NCI-H226 (cell line): ENCODE measurements at regions not wholly inside any gene's neighbourhood (a gene's known extent, or its start where the extent isn't known, plus 50 kb on each side); places are given as distances from the start of the nearest gene placed in this dataset.

Source experiments
- DNase-seq: peaks from one replicate; pipeline ENCODE4 v3.0.0-alpha.2; 2015

DNA sequence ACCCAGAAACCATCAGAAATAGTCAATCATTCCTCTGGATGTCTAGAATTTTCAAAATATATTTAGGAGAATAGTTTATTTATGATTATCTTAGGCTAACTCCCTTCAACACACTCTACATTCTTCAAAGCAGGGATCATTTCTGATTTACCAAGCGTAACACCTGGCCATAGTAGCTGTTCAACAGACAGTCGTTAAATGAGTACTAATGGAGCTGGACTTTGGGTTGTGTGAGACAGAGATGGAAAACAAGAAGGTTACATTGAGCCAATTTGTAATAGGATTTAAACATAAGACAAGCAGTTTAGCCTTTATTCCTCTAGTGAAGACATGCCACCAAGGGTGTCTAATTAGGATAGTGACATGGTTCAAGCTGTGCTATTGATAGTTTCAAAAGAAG lies 129.2 kb upstream of the ANO3 start:
- no peak for DNase-seq

DNA sequence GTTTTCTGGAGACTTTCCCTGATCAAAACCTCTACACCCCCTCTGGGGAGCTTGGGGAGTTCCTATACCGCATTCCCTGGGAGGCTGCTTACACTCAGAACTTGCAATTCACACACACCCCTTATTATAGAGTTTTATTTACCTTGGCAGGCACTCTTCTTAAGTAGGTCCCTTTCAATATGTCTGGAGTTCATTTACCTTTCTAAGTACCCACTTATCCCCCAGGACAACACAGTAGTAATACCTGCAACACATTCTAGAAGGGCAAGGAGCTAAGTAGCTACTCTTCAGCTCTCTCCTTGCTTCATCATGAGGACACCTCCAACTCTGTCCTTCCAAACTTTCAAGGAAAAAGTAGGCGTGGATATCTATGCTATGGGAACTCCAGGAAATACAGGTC lies 127.8 kb upstream of the ANO3 start:
- no peak for DNase-seq

- DNase-seq = no peak
These were observed 127.1 kb upstream of the ANO3 start for GRCh38 chr11:26204839-26205238.

DNA sequence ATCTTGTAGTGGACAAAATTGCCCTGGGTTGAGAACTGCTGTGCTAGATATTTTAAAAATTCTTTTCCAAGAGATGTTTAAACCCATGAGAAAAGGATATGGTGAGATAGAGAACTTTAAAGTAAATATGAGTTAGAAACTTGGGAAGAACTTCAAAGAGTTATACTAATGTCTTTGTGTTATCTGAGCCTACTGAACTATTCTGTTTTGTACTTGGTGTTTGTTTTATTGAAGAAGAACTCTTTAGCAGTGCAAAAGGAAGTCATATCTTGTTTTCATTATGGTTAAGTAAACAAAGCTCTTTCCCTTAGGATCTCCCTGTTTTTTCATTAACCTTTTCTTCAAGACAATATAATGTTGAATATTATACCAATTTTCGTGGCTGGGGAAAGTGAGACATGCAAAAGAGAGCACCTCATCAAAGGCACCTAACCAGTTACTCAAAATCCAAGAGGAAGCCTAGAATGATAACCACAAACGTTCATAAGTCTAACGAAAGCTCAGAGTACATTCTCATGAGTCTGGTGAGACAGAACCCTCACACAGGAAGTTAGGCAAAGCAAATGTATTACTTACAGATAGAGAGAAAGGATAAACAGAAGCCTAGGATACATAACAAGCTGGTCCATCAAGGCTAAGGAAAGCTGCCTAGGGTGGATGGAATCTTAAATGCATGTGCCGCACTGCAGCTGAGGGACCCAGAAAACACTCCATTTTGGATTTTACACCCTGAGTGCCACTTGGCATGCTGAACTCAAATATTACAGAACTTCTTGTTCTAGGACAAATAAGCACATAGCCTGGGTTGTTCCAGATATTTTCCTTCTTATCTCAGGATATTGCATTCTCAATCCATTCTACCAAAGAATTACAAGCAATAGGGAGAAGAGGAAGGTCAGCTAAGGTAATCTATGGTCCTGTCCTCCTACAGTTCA lies 112.5 kb upstream of the ANO3 start:
- DNase-seq = no peak

GRCh38 chr11:26225646-26226045 lies 106.3 kb upstream of the ANO3 start:
- DNase-seq = no peak

- peak; percentile 6 for DNase-seq
These were observed 104.6 kb upstream of the ANO3 start for GRCh38 chr11:26227301-26227746.

DNA sequence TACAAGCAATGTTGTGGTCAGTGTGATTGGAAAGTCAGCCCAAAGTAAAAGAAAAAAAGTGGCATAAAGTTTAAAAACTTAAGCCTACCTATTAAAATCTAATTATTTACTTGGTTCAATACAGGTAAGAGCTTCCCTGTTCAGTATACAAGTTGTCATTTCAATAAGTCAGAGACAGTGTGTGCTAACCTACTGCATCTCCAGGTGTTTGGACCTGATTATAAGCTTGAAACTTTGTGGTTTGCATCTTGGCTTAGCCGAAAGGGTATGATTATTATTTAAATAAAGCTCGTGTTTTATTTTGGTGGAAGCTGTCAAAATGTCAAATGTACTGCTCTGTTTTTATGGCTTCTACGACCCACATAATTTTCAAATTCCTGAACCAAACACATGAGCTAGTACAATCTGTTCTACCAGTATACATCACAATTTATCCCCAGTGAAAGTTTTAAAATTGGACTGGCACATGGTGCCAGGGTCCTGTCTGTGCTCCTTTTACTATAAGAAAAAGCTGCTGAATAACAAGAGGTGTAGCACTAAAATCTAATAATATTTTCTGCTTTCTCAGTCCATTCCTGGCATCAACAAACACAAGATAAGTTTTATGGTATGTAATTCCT lies 103.9 kb upstream of the ANO3 start:
- DNase-seq = no peak

- DNase-seq = no peak
These were observed 103.2 kb upstream of the ANO3 start for GRCh38 chr11:26228778-26229177.

DNA sequence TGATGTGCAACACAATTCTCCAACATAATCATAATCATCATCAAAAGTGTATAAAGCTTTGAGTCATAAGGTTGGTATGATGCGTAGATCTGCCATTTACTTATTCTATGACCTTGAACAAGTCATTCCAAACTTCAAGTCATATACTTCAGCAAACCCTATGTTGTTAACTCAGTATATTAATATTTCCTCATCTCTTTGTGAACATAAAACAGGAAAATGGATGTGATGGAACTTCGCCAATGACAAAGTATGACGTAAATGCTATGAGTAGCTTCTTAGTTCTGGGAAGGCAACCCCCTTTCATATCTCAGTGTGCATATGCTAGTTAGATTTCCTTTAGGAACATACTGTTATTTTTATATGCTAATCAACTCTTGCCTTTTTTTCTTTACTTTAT lies 102.7 kb upstream of the ANO3 start:
- peak; percentile 3 for DNase-seq

DNA sequence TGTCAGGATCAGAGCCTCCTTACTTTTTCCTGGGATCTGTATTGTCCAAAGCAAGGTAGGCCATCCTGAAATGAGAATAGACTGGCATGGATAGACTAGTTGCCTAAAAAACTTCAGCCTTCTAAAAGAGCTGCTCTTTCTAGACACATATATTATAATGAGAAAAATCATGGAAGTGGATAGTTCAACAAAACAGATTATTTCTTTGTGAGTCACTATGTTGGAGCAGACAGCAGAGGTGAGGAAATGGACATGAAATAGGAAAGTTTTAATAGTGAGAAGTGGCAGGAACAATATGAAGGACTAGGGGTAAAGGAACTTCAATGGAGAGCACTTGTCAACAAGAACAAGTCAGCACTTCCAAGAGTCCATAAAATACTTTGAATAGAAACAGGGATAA lies 101.9 kb upstream of the ANO3 start:
- DNase-seq = no peak

DNA sequence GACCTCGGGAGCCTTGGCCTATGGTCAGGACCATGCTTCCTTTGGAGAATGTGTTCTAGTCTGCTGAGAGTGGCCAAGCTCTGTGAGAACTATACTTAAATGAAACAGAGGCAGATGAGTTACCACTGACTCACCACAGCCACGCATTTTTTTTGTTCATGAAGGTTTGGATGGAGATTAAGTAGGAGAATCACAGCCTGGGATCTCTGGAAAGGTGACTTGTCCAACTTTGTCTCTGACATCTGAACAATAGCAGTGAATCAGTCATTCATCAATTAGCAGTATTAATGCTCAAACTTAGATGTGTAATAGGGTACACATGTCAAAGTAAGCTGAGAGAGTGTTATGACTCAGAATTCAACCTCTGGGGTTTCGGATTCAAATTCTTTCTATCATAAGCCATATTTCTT lies 100.7 kb upstream of the ANO3 start:
- no peak for DNase-seq

- peak; percentile 2 for DNase-seq
These were observed 97.5 kb upstream of the ANO3 start for GRCh38 chr11:26234451-26234850.

GRCh38 chr11:26243426-26243825 lies 88.5 kb upstream of the ANO3 start:
- DNase-seq = no peak

DNA sequence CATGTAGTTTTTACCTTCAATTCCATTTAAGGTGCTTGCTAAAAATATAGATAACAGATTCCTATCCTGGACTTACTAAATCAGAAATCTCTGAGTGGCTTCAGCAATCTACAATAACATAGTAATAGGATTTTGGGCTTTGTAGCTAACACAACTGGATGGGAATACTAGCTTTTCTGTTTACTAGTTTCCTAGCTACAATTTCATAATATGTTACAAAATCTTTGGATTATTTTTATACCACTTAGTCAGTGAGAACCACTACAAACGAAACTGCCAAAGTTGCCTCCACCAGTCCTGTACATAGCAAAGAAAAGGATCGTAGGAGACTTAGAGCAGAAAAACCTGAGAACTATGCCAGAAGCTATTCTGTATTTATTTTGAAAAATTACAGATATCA lies 87.7 kb upstream of the ANO3 start:
- DNase-seq = no peak

- DNase-seq = no peak
These were observed 86.9 kb upstream of the ANO3 start for GRCh38 chr11:26245046-26245445.

GRCh38 chr11:26247340-26247739 lies 84.6 kb upstream of the ANO3 start:
- DNase-seq = no peak

- no peak for DNase-seq
These were observed 83.3 kb upstream of the ANO3 start for GRCh38 chr11:26248661-26249060.

- no peak for DNase-seq
These were observed 77.6 kb upstream of the ANO3 start for GRCh38 chr11:26254378-26254777.

DNA sequence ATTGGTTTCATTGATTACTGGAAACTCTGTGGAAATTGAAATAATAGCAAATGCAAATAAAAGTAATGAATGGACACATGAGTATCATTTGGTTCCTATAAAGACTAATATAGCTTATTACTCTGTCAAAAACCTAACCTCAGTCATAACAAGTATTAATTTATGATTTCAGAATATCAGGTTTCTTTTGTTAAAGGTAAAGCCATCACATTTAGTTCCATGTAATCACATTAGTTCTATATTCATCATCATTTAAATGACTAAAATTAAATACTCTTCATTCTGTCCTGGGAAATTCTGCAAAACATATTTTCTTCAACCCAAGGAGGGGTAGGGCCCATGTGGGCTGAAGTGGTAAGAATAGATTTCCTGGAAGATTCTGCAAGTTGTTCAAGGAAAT lies 68.2 kb upstream of the ANO3 start:
- DNase-seq = no peak

DNA sequence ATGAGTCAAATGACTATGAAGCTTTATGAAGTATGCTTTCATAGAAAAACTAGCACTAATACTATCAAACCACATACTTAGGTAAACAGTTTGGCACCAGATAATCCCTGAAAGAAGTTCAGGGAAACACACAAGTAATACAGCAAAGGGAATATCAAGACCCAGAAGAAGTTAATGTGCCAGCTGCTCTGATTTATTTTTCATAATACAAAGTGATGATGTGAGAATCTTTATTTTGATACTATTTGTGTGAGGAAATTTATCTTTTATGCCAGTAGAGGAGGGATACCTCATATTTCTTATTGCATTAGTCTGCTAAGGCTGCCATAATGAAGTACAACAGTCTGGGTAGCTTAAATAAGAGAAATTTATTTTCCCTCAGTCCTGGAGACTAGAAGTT lies 67.7 kb upstream of the ANO3 start:
- no peak for DNase-seq

DNA sequence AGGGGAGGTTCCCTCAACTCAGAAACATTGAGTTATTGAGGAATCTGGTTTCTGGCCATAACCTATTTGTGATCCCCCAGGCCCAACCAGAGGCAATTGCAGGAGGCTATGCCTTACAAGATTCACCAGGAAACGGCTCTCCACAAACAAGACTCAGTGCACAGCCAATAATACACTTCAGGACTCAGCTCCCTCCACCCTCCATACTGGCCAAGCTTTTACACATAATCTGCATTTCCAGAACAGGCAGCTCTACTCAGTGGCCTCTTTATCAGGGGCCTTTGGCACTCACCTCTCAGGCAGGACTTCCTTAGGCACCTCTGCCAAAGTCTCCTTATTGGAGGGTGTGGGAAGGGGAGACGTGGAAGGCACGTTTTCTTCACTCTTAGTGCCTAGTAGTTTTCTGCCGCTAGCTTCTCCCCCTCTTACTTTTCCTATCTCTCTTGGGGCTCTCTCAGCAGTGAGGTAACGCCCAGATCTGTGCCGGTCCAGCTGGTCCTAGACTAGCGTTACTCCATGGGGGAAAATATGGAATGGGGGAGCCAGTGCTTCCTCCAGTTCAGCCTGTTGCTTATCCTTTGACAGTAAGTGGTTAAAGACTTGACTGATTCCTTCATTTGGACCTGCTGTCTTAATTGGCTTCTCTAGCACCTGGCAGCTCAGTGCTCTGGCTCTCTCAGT lies 62.8 kb upstream of the ANO3 start:
- DNase-seq = no peak

GRCh38 chr11:26271666-26272065 lies 60.3 kb upstream of the ANO3 start:
- no peak for DNase-seq

DNA sequence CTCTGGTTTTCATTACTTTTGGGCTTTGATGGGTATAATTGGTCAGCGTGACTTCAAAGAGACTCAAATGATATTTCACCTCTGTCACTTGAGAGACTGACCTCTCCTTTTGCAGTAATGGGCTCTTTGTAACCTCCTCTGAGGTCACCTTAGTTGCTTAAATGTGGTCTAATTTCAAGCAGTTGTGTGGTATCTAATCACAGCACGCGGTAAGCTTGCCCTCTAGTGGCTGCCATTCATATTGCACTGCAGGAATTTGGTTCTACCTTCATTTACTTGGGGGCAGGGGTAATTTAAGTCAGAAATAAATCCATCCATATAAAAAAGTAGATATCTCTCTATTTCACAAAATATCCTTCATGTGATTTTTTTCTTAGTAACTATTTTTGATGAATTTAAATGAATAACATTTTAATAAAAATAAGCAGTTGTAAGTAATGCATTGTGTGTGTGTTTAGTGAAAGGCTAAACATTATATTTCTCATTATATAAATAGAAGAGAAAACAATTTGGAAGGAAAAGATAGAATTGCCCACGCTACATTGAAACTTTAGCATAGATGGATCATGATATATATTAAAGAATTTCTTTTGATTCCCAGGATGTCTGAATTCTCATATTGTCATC lies 55.0 kb upstream of the ANO3 start:
- peak; percentile 4 for DNase-seq
